ENCODE measurements at regions not wholly inside any gene's neighbourhood (a gene's known extent, or its start where the extent isn't known, plus 50 kb on each side); places are given as distances from the start of the nearest gene placed in this dataset.
"Not testable (repeated sequence)": the region's sequence is repeated elsewhere in the genome, so short reads cannot be mapped to it uniquely, and the experiment has no call there.

DNA sequence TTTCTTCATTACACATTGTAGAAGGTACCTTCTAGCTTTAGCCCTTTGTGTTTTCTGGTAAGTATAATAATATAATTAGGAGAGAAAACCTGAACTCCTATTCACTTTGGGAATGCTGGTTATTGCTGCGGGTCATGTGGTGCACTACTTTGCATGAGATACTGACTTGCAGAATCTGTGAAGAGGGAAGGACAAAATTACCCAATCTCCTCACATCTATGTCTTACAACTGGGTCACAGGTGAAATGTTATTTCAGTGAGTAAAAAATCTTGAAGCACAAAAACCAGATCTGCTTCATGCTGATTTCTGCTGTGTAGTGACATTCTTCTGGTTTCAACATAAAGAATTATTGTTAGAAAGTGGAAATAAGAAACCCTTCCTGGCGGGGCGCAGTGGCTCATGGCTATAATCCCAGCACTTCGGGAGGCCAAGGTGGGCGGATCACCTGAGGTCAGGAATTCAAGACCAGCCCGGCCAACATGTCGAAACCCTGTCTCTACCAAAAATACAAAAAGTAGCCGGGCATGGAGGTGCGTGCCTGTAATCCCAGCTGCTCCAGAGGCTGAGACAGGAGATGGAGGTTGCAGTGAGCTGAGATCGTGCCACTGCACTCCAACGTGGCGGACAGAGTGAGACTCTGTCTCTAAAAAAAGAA lies 211.0 kb upstream of the REG3G start:
- Histone ChIP-seq H3K36me3 (ENCODE audit: insufficient read depth, low read length) (no peaks in the 10 kb centered on the region), H3K4me1 (ENCODE audit: insufficient read depth, low read length) (no peaks in the 10 kb centered on the region), H2AFZ (ENCODE audit: low read depth, low read length) (no peak overlapping the region), H4K20me1 (ENCODE audit: insufficient read depth, low read length) (no peaks in the 10 kb centered on the region), H3K9me3 (ENCODE audit: insufficient read depth, low read length, severe bottlenecking) (no peaks in the 10 kb centered on the region), H3K9ac (ENCODE audit: low read depth, low read length) (no peak overlapping the region), H3K79me2 (ENCODE audit: insufficient read depth, low read length) (no peaks in the 10 kb centered on the region), H3K4me2 (ENCODE audit: insufficient read depth, low read length) (no peak overlapping the region), H3K27ac (ENCODE audit: low read length) (no peak overlapping the region), H3K27me3 (ENCODE audit: insufficient read depth, low read length, poor library complexity) (no peaks in the 10 kb centered on the region), H3K4me3 (ENCODE audit: low read depth in 1 of 2, low read length in 2 of 2) (no peak overlapping the region)
- no peak for DNase-seq
- TF ChIP-seq, protein P1, sequence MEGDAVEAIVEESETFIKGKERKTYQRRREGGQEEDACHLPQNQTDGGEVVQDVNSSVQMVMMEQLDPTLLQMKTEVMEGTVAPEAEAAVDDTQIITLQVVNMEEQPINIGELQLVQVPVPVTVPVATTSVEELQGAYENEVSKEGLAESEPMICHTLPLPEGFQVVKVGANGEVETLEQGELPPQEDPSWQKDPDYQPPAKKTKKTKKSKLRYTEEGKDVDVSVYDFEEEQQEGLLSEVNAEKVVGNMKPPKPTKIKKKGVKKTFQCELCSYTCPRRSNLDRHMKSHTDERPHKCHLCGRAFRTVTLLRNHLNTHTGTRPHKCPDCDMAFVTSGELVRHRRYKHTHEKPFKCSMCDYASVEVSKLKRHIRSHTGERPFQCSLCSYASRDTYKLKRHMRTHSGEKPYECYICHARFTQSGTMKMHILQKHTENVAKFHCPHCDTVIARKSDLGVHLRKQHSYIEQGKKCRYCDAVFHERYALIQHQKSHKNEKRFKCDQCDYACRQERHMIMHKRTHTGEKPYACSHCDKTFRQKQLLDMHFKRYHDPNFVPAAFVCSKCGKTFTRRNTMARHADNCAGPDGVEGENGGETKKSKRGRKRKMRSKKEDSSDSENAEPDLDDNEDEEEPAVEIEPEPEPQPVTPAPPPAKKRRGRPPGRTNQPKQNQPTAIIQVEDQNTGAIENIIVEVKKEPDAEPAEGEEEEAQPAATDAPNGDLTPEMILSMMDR (IDR thresholded peaks at IDR 0.05; ENCODE audit: borderline replicate concordance, extremely low read depth, low read length, poor library complexity, severe bottlenecking): no peak
- TF ChIP-seq EZH2 (IDR thresholded peaks at IDR 0.05; ENCODE audit: borderline replicate concordance, low read depth, low read length, severe bottlenecking): no peak
- no peak for ATAC-seq (ENCODE audit: insufficient read depth, low read depth)

GRCh38 chr2:78817430-78817829 lies 208.1 kb upstream of the REG3G start:
- Histone ChIP-seq H3K36me3 (ENCODE audit: insufficient read depth, low read length) (no peaks in the 10 kb centered on the region), H2AFZ (ENCODE audit: low read depth, low read length) (no peak overlapping the region), H3K4me3 (ENCODE audit: low read depth in 1 of 2, low read length in 2 of 2) (no peak overlapping the region), H3K27me3 (ENCODE audit: insufficient read depth, low read length, poor library complexity) (no peaks in the 10 kb centered on the region), H3K4me2 (ENCODE audit: insufficient read depth, low read length) (no peak overlapping the region), H3K4me1 (ENCODE audit: insufficient read depth, low read length) (no peaks in the 10 kb centered on the region), H4K20me1 (ENCODE audit: insufficient read depth, low read length) (no peaks in the 10 kb centered on the region), H3K9ac (ENCODE audit: low read depth, low read length) (no peak overlapping the region), H3K79me2 (ENCODE audit: insufficient read depth, low read length) (no peaks in the 10 kb centered on the region), H3K9me3 (ENCODE audit: insufficient read depth, low read length, severe bottlenecking) (no peaks in the 10 kb centered on the region), H3K27ac (ENCODE audit: low read length) (no peak overlapping the region)
- TF ChIP-seq, protein P1 (IDR thresholded peaks at IDR 0.05; ENCODE audit: borderline replicate concordance, extremely low read depth, low read length, poor library complexity, severe bottlenecking): no peak
- no peak for TF ChIP-seq EZH2 (IDR thresholded peaks at IDR 0.05; ENCODE audit: borderline replicate concordance, low read depth, low read length, severe bottlenecking)
- ATAC-seq (ENCODE audit: insufficient read depth, low read depth): no peak
- no peak for DNase-seq

DNA sequence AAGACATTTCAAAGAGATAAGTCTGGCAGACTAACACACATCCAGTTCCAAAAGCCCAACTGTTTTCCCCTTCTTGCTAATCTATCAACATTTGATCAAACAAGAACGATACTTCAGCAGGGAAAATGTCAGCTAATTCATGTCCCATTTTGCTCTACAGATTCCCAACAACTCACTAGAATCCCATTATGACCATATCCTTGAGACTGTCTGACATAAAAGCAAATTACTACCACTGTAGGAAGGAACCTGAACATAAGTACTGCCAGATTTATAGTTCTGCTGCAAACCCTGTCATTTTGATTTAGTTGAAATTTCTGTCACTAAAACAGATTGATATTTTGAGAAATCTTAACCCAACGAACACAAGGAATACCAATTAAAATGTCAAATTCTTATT lies 193.0 kb upstream of the REG3G start:
- ATAC-seq (ENCODE audit: insufficient read depth, low read depth) (no peak), DNase-seq (no peak)
- no peak overlapping the region for H3K27ac ChIP-seq (ENCODE audit: low read length)
- no peaks in the 10 kb centered on the region for H3K36me3 ChIP-seq (ENCODE audit: insufficient read depth, low read length)
- H3K9me3 ChIP-seq (ENCODE audit: insufficient read depth, low read length, severe bottlenecking): no peaks in the 10 kb centered on the region
- no peak overlapping the region for H3K4me3 ChIP-seq (ENCODE audit: low read depth in 1 of 2, low read length in 2 of 2)
- H3K79me2 ChIP-seq (ENCODE audit: insufficient read depth, low read length): no peaks in the 10 kb centered on the region
- H4K20me1 ChIP-seq (ENCODE audit: insufficient read depth, low read length): no peaks in the 10 kb centered on the region
- no peak overlapping the region for H3K4me2 ChIP-seq (ENCODE audit: insufficient read depth, low read length)
- no peak overlapping the region for H2AFZ ChIP-seq (ENCODE audit: low read depth, low read length)
- TF ChIP-seq, protein P1 (IDR thresholded peaks at IDR 0.05; ENCODE audit: borderline replicate concordance, extremely low read depth, low read length, poor library complexity, severe bottlenecking): no peak
- H3K9ac ChIP-seq (ENCODE audit: low read depth, low read length): no peak overlapping the region
- no peaks in the 10 kb centered on the region for H3K4me1 ChIP-seq (ENCODE audit: insufficient read depth, low read length)
- H3K27me3 ChIP-seq (ENCODE audit: insufficient read depth, low read length, poor library complexity): no peaks in the 10 kb centered on the region

- no peak overlapping the region for H2AFZ ChIP-seq (ENCODE audit: low read depth, low read length)
- no peak for TF ChIP-seq EZH2 (IDR thresholded peaks at IDR 0.05; ENCODE audit: borderline replicate concordance, low read depth, low read length, severe bottlenecking)
- TF ChIP-seq, protein P1 (IDR thresholded peaks at IDR 0.05; ENCODE audit: borderline replicate concordance, extremely low read depth, low read length, poor library complexity, severe bottlenecking): no peak
- ATAC-seq (ENCODE audit: insufficient read depth, low read depth) (no peak), DNase-seq (no peak)
- no peaks in the 10 kb centered on the region for H3K79me2 ChIP-seq (ENCODE audit: insufficient read depth, low read length)
- no peak overlapping the region for H3K4me2 ChIP-seq (ENCODE audit: insufficient read depth, low read length)
- no peaks in the 10 kb centered on the region for H3K27me3 ChIP-seq (ENCODE audit: insufficient read depth, low read length, poor library complexity)
- H3K4me3 ChIP-seq (ENCODE audit: low read depth in 1 of 2, low read length in 2 of 2): no peak overlapping the region
- H3K9ac ChIP-seq (ENCODE audit: low read depth, low read length): no peak overlapping the region
- H3K4me1 ChIP-seq (ENCODE audit: insufficient read depth, low read length): no peaks in the 10 kb centered on the region
- no peak overlapping the region for H3K27ac ChIP-seq (ENCODE audit: low read length)
- no peaks in the 10 kb centered on the region for H4K20me1 ChIP-seq (ENCODE audit: insufficient read depth, low read length)
- H3K36me3 ChIP-seq (ENCODE audit: insufficient read depth, low read length): no peaks in the 10 kb centered on the region
- no peaks in the 10 kb centered on the region for H3K9me3 ChIP-seq (ENCODE audit: insufficient read depth, low read length, severe bottlenecking)
These were observed 186.2 kb upstream of the REG3G start for GRCh38 chr2:78839259-78839658.

DNA sequence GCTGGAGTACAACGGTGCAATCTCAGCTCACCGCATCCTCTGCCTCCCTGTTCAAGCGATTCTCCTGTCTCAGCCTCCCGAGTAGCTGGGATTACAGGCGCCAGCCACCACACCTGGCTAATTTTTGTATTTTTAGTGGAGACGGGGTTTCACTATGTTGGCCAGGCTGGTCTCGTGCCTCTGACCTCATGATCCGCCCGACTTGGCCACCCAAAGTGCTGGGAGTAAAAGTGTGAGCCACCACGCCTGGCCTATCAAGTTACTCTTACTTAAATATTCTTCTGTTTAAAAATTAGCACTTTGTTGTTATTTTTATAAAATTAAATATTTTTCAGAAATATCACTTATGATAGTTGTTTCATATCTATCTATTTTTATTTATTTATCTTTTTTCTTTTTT lies 185.2 kb upstream of the REG3G start:
- ATAC-seq (ENCODE audit: insufficient read depth, low read depth); H3K4me3 ChIP-seq (ENCODE audit: low read depth in 1 of 2, low read length in 2 of 2): not testable (repeated sequence)

More for the DNA sequence above, 185.2 kb upstream of the REG3G start:
- not testable (repeated sequence) for H3K9me3 ChIP-seq (ENCODE audit: insufficient read depth, low read length, severe bottlenecking); H2AFZ ChIP-seq (ENCODE audit: low read depth, low read length); H3K9ac ChIP-seq (ENCODE audit: low read depth, low read length); H3K4me2 ChIP-seq (ENCODE audit: insufficient read depth, low read length); H4K20me1 ChIP-seq (ENCODE audit: insufficient read depth, low read length); H3K36me3 ChIP-seq (ENCODE audit: insufficient read depth, low read length); H3K27me3 ChIP-seq (ENCODE audit: insufficient read depth, low read length, poor library complexity); H3K27ac ChIP-seq (ENCODE audit: low read length); DNase-seq; H3K79me2 ChIP-seq (ENCODE audit: insufficient read depth, low read length); H3K4me1 ChIP-seq (ENCODE audit: insufficient read depth, low read length)

Data from DND-41 (cell line).